Stimulated activated CD4-positive, alpha-beta T cell treated with anti-CD3 and anti-CD28 coated beads, Interleukin-15, amount 100 ng/mL, for 48 hours (primary cell): ENCODE measurements at regions not wholly inside any gene's neighbourhood (a gene's known extent, or its start where the extent isn't known, plus 50 kb on each side); places are given as distances from the start of the nearest gene placed in this dataset.
"Not testable (repeated sequence)": the region's sequence is repeated elsewhere in the genome, so short reads cannot be mapped to it uniquely, and the experiment has no call there.

Experiments used
- DNase-seq, 2 donors: peaks; one replicate each; pipeline ENCODE4 v3.0.0-alpha.2; 2020; ENCODE audit warnings: low read depth in 2 of 2

- no peak for DNase-seq
Observed at GRCh38 chr2:189231719-189232323, 52.3 kb upstream of the COL5A2 start.

DNA sequence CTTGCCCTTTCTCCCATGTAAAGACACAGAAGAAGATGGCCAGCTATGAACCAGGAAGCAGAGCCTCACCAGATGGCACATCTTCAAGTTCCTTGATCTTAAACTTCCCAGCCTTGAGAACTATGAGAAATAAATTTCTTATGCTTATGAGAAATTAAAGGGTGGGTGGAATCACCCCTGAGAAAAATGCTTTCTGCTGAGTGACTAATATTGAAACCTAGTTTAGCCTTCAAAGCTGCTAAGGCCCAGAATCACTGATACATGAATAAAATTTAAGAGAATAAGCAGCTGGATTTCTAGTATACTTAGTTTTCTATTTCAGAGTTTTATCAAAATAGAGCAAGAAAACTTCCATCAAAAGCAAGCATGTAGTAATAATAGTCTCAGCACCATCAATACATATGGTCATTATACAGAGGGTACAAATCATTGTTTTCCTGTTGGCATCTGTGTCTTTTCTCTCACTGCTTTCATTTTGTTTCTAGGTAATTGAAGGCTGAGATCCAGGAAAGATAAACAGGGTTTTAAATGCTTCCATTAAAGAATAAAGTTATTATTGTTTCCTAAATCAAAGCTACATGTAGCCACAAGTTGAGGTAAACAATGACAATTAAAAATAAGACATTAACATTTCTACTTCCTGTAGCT, 53.3 kb upstream of the COL5A2 start:
- no peak for DNase-seq

DNA sequence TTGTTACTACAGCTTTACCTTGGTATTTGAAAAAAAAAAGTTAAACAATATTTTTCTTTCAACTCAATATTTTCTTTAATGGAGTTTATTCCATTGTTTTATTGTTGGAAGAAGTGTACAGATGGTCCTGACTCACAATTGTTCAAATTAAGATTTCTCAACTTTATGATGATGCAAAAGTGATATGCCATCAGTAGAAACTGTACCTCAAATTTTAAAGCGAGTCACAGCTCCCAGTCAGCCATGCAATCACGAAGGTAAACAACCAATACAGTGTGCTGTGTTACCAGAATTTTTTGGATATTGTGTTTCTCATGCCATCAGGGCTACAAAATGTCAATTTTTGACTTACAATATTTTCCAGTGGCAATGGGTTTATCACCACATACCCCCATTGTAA, 54.0 kb upstream of the COL5A2 start:
- DNase-seq = no peak

DNA sequence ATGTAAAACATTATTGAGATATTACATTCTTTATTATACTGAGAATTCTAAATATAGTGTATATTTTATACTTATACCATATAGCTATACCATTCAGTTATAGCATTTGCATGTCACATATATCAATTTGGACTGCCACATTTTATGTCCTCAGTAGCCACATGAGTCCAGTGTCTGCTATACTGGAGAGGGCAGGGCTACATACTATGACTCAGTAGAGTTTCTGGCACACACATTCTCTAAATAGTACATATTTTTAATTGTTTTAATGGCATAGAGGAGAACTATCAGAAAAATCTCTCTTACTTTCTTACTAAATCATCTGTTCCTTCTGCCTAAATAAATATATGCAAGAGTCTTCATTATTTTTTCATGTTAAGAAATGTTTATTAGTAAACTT, 55.4 kb upstream of the COL5A2 start:
- DNase-seq = no peak

GRCh38 chr2:189236066-189236465, 56.5 kb upstream of the COL5A2 start:
- no peak for DNase-seq

DNA sequence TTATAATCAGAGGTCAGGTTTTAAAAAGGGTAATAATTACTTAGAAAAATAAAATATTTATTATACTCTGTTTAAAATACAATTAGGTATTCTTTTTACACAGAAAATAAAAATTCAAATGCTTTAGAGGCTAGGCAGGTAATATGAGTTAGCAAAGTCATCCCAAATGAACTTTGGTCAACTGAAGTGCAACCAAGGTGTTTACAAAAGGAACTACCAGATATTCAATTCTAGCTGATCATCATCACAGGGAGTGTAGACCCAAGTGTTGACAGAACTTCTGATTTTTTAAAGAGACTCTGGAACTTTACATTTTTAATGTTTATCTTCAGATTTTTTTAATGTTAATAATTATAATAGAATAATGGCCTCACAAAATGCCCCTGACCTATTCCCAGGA, 59.3 kb upstream of the COL5A2 start:
- DNase-seq = no peak

DNA sequence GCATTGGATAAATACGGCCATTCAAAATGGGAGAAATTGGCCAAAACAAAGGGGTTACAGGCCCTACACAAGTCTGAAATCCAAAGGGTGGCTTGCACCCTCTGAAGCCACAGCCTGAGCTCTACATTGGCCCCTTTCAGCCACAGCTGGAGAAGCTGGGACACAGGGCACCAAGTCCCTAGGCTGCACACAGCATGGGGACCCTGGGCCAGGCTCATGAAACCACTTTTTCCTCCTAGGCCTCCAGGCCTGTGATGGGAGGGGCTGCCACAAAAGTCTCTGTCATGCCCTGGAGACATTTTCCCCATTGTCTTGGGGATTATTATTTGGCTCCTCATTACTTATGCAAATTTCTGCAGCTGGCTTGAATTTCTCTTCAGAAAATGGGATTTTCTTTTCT, 64.3 kb upstream of the COL5A2 start:
- DNase-seq = not testable (repeated sequence)

DNA sequence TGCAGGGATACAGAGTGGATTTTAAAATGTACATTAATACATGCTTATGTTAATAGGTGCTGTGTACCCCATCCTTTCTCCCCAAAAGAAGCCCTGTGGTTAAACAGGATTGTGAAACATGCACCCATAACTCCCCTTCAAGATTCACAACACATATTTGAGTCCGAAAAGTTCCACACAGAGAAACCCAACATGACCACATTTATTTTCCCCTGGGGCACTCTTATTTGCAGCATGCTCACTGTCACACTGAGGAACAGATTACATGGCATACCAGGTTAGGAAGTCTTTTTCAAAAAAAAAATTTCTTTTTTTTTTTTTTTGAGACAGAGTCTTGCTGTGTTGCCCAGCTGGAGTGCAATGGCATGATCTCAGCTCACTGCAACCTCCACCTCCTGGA, 67.7 kb upstream of the COL5A2 start:
- no peak for DNase-seq

GRCh38 chr2:189248141-189248540, 68.6 kb upstream of the COL5A2 start:
- no peak for DNase-seq

DNA sequence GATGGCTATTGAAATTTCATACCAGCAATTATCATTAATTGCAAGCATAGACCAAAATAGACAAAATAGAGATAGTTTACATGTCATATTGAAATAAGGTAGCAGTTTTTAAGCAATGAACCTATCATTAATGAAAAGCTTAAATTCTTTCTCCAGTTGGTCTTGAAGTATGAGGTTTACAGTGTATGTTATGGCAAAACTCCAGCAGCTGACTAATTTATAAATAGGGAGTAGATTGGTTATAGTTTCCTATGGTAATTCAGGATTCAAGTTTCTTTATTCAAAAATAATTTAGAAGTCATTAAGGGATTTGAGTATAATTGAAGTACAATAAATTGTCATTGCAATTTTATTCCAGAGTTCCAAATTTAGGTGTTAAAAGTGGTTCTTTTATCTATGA, 69.6 kb upstream of the COL5A2 start:
- no peak for DNase-seq

GRCh38 chr2:189249901-189250300, 70.3 kb upstream of the COL5A2 start:
- DNase-seq = no peak

DNA sequence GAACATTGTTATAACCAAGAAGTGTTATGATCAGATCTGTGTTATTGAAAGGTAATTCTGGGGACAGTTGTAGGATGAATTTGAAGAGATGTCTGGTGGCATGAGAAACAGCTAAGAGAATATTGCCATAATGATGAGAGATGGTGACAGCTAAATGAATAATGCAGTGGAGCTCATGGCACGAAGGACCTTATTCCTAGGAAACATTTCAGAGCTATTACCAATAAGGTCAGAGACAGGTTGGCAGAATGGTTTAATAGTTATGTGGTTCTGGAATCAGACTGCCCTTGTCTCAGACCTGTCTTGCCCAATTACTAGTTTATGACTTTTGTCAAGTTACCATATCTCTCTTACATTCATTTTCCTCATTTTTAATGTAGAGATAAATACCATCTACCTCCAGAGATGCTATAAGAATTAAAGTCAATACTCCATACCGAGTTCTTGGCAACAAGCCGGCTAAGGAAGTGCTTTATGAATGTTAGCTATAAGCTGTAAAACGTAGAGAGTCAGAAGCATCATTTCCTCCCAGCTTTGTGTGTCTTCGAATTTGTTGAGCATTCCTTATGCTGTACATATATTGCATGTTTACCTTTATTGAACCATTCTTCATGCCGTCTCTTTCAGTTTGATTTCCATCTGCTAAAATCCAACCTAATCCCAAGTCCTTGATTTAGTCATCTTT, 73.6 kb upstream of the COL5A2 start:
- no peak for DNase-seq

- no peak for DNase-seq
Observed at GRCh38 chr2:189253836-189254235, 74.3 kb upstream of the COL5A2 start.

- DNase-seq = no peak
Observed at GRCh38 chr2:189254268-189254883, 74.8 kb upstream of the COL5A2 start.

DNA sequence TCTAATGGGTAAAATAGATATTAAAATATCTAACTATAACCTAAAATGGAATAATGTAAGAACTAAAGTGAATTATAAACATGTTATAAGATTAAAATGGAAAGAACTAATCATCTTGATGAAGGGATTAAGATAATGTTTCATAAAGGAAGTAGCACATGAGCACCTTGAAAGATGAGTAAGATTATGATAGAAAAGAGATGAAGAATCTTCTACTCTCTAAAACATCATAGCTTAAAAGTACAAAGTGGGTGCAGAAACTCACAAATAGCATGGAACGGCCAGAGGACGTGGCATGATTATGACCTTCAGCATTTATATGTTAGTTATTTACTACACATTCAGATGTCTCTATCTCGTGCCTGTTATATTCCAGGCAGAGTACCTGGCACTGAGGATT, 76.2 kb upstream of the COL5A2 start:
- DNase-seq = no peak

DNA sequence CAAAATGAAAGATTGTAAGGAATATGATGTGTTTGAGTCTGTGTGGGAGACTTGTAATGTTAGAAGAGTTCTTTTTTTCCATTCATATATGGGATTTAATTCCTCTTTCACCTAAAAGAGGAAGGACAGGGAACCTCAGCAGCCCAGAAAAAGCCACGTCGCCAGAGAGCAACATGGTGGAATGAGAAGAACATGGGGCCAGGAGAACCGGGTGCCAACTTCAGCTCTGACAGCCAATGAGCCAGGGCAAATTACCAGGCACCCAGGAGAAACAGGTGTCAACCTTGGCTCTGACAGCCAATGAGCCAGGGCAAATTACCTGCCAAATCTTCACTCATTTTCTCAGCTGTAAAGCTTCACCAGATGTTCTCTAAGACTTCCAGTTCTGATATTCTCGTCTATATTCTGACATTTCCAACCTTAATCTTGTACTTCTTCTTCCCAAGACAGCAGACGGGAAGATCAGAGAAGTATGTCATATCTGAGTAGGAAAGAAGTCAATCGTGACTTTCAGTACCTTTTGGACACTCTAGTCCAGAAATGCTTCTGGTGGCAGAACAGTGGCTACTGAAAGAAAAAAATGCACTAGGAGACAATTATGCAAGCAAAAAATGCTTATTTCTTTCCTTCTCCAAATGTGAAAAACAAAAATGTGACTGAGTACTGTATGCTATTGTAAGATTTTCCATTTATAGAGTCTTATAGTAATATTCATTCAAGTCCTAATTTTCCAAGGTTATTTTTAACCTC, 79.2 kb upstream of the COL5A2 start:
- DNase-seq = no peak

- DNase-seq = no peak
Observed at GRCh38 chr2:189260361-189260814, 80.8 kb upstream of the COL5A2 start.

DNA sequence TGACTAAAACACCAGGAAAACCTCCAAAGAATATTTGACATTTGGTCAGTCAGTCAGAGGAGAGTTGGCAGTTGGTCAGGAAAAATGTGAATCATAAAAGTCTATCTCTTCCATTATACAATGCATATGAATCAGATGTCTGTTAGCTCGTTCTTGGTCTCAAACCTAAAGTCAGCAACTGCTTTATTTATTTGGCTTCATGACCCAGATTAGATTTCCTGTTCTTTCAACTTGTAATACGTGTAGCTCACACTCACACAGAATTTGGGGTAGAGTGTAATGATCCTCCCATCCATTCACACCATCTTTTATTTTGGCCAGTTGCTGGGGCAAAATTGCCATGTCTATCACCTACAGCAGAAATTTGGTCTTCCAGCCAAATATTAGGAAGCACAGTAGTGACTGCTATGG, 81.9 kb upstream of the COL5A2 start:
- no peak for DNase-seq

- no peak for DNase-seq
Observed at GRCh38 chr2:189261916-189262315, 82.4 kb upstream of the COL5A2 start.

- DNase-seq = no peak
Observed at GRCh38 chr2:189265696-189266320, 86.2 kb upstream of the COL5A2 start.

- no peak for DNase-seq
Observed at GRCh38 chr2:189267491-189267890, 87.9 kb upstream of the COL5A2 start.
